Prostate gland (tissue), 2 donors: ENCODE measurements at regions not wholly inside any gene's neighbourhood (a gene's known extent, or its start where the extent isn't known, plus 50 kb on each side); places are given as distances from the start of the nearest gene placed in this dataset.

Experiments
- DNase-seq: peaks from one replicate; pipeline ENCODE4 v3.0.0-alpha.2; 2019; ENCODE audit warnings: low spot score
- H3K27ac ChIP-seq, 2 donors: fragments of 200-600 bp; sonication (generic); 2 replicates each; pipeline ENCODE4 v1.5.1; 2017 to 2019
- H3K27me3 ChIP-seq: fragments of 200-600 bp; sonication (generic); replicated peaks from 2 replicates; pipeline ENCODE4 v1.5.1; 2019; ENCODE audit not compliant: insufficient read depth
- H3K36me3 ChIP-seq, 2 donors: fragments of 200-600 bp; sonication (generic); 1 replicate in 1 of 2; 2 replicates in 1 of 2; pipeline versions ENCODE4 v1.5.1 to v1.8.1; 2017 to 2019
- H3K4me1 ChIP-seq: fragments of 200-600 bp; sonication (generic); replicated peaks from 2 replicates; pipeline ENCODE4 v1.5.1; 2019
- H3K4me3 ChIP-seq, 2 donors: fragments of 200-600 bp; sonication (generic); 2 replicates each; pipeline ENCODE4 v1.5.1; 2017 to 2019
- H3K9me3 ChIP-seq: fragments of 200-600 bp; sonication (generic); 2 replicates; pipeline ENCODE4 v1.5.1; 2017
- CTCF ChIP-seq, 4 experiments: fragments of 200-600 bp in 2 of 4; fragments of 450-650 bp in 2 of 4; sonication (generic) in 2 of 4; IDR thresholded peaks; 1 replicate in 3 of 4; 2 replicates in 1 of 4; pipeline ENCODE4 v1.5.1; 2016 to 2019; ENCODE audit warnings: antibody characterized with exemption in 4 of 4, mild to moderate bottlenecking in 2 of 4, moderate library complexity in 2 of 4
- POLR2A ChIP-seq: fragments of 450-650 bp; IDR thresholded peaks from one replicate; pipeline ENCODE4 v1.6.1; 2016; ENCODE audit warnings: antibody characterized with exemption, mild to moderate bottlenecking
- POLR2AphosphoS5 ChIP-seq: sonication (generic); formaldehyde crosslinking; IDR thresholded peaks from one replicate; pipeline ENCODE4 v1.6.1; 2017; ENCODE audit warnings: antibody characterized with exemption
- WGBS: methylation state at CpG from one replicate; pipeline ENCODE4 v1.1.5; 2018; 5-methylcytosine and 5-hydroxymethylcytosine counted together
- intact Hi-C: fragments of 100-400 bp; cut with DNase I; formaldehyde crosslinking; loops from one replicate; pipeline ENCODE4 v1.14.2; 2022

- DNase-seq: no peak
- no peak overlapping the region for H3K27ac ChIP-seq
- H3K27me3 ChIP-seq: no peaks in the 10 kb centered on the region
- intact Hi-C loops: no loop called here
- H3K4me1 ChIP-seq: no peaks in the 10 kb centered on the region
- no peaks in the 10 kb centered on the region for H3K9me3 ChIP-seq
- H3K4me3 ChIP-seq: no peak overlapping the region
- H3K36me3 ChIP-seq: no peaks in the 10 kb centered on the region
- 51% methylated on average over 4 of the region's 4 CpGs for WGBS
- TF ChIP-seq POLR2A: no peak
- TF ChIP-seq POLR2AphosphoS5: no peak
- no peak for TF ChIP-seq CTCF (IDR thresholded peaks at IDR 0.05)
Observed at GRCh38 chr9:1129382-1129781, 79.2 kb downstream of the DMRT2 start.

- intact Hi-C loops: no loop called here
- WGBS: 95% methylated on average over 2 of the region's 2 CpGs
- TF ChIP-seq CTCF (IDR thresholded peaks at IDR 0.05) (no peak), POLR2A (no peak), POLR2AphosphoS5 (no peak)
- H3K4me3 ChIP-seq: no peak overlapping the region
- no peaks in the 10 kb centered on the region for H3K27me3 ChIP-seq
- H3K9me3 ChIP-seq: no peaks in the 10 kb centered on the region
- no peak overlapping the region for H3K27ac ChIP-seq
- H3K36me3 ChIP-seq: no peaks in the 10 kb centered on the region
- H3K4me1 ChIP-seq: no peaks in the 10 kb centered on the region
- no peak for DNase-seq
Observed at GRCh38 chr9:1140057-1140456, 89.9 kb downstream of the DMRT2 start.

- no peak overlapping the region for H3K27ac ChIP-seq
- intact Hi-C loops: no loop called here
- no peaks in the 10 kb centered on the region for H3K9me3 ChIP-seq
- no peak for TF ChIP-seq CTCF (IDR thresholded peaks at IDR 0.05)
- no peak for TF ChIP-seq POLR2A
- no peak for TF ChIP-seq POLR2AphosphoS5
- no peak overlapping the region for H3K4me3 ChIP-seq
- no peaks in the 10 kb centered on the region for H3K36me3 ChIP-seq
- no peaks in the 10 kb centered on the region for H3K27me3 ChIP-seq
- 63% methylated on average over 2 of the region's 2 CpGs for WGBS
- no peak for DNase-seq
- H3K4me1 ChIP-seq: no peaks in the 10 kb centered on the region
Observed at GRCh38 chr9:1151691-1152090, 101.5 kb downstream of the DMRT2 start.

GRCh38 chr9:1152171-1152570 lies 102.0 kb downstream of the DMRT2 start:
- H3K4me1 ChIP-seq: no peaks in the 10 kb centered on the region
- intact Hi-C loops: no loop called here
- H3K36me3 ChIP-seq: no peaks in the 10 kb centered on the region
- H3K27me3 ChIP-seq: no peaks in the 10 kb centered on the region
- no peak for DNase-seq
- no peak for TF ChIP-seq CTCF (IDR thresholded peaks at IDR 0.05)
- no peak for TF ChIP-seq POLR2A
- no peak for TF ChIP-seq POLR2AphosphoS5
- H3K27ac ChIP-seq: no peak overlapping the region
- H3K9me3 ChIP-seq: no peaks in the 10 kb centered on the region
- WGBS: 83% methylated on average over 3 of the region's 3 CpGs
- H3K4me3 ChIP-seq: no peak overlapping the region

- no peaks in the 10 kb centered on the region for H3K9me3 ChIP-seq
- H3K27me3 ChIP-seq: no peaks in the 10 kb centered on the region
- TF ChIP-seq CTCF (IDR thresholded peaks at IDR 0.05) (no peak), POLR2AphosphoS5 (no peak), POLR2A (no peak)
Observed at GRCh38 chr9:1154739-1155138, 104.6 kb downstream of the DMRT2 start.

More at GRCh38 chr9:1154739-1155138, 104.6 kb downstream of the DMRT2 start:
- H3K36me3 ChIP-seq: no peaks in the 10 kb centered on the region
- 28% methylated on average over 1 of the region's 1 CpG for WGBS
- no peaks in the 10 kb centered on the region for H3K4me1 ChIP-seq
- H3K27ac ChIP-seq: no peak overlapping the region
- no peak for DNase-seq
- H3K4me3 ChIP-seq: no peak overlapping the region
- intact Hi-C loops: no loop called here
